HG02943 (cell line): ENCODE measurements at regions not wholly inside any gene's neighbourhood (a gene's known extent, or its start where the extent isn't known, plus 50 kb on each side); places are given as distances from the start of the nearest gene placed in this dataset.

Source experiments
- ATAC-seq: cut with Tn5 transposase; IDR thresholded peaks from one replicate; pipeline ENCODE4 v1.9.1; 2021; ENCODE audit warnings: mild to moderate bottlenecking, low read depth, moderate library complexity; ENCODE audit not compliant: unreplicated experiment

- no peak for ATAC-seq
Measured at GRCh38 chr13:22332416-22332815, 661.5 kb downstream of the FGF9 start.

- no peak for ATAC-seq
Measured at GRCh38 chr13:22336460-22336859, 665.6 kb downstream of the FGF9 start.

DNA sequence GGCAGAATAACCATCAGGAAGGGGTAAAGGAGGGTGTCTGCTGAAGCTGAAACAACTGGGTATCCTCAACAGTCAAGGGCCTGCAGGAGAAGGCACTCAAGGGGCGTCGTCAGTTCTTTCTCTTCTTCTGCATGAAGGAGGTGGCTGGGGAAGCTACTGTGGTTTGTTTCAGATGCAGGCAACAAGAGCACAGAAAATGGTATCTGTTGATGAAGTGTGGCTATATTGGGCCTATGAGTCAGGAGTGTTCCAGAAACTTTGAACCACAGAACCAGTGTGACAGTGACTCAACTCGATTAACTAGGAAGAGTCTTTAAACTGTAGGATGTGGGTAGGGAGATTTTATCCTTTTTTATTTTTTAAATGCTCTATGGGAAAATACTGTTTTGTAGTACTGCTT is 686.3 kb downstream of the FGF9 start:
- no peak for ATAC-seq

- ATAC-seq, result no peak
Measured at GRCh38 chr13:22369090-22369489, 698.2 kb downstream of the FGF9 start.

DNA sequence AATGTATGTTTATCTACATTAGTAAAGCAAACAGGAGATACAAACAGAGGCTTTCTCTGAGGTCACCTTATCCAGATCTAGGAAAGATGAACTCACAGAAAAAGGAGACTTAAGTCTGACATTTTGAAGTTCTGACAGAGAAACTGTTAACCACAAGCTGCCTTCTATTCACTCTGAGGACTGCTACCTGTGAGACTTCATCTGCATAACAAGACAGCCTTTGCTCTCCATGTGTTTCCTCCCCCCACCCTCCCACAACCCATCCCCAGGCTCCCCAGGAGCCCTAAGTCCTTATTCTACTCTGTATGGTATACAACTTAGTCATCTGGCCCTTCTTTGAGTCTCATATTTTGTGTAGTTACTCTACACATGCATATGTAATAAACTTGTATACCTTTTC is 699.0 kb downstream of the FGF9 start:
- ATAC-seq, result no peak

DNA sequence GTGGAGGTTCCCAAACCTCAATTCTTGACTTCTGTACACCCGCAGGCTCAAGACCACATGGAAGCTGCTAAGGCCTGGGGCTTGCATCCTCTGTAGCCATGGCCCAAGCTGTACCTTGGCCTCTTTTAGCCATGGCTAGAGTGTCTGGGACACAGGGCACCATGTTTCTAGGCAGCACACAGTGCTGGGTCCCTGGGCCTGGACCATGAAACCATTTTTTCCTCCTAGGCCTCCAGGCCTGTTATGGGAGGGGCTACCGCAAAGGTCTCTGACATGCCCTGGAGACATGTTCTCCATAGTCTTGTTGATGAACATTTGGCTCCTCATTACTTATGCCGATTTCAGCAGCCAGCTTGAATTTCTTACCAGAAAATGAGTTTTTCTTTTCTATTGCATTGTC is 701.4 kb downstream of the FGF9 start:
- ATAC-seq, result no peak

GRCh38 chr13:22375151-22375550 is 704.3 kb downstream of the FGF9 start:
- ATAC-seq, result no peak

DNA sequence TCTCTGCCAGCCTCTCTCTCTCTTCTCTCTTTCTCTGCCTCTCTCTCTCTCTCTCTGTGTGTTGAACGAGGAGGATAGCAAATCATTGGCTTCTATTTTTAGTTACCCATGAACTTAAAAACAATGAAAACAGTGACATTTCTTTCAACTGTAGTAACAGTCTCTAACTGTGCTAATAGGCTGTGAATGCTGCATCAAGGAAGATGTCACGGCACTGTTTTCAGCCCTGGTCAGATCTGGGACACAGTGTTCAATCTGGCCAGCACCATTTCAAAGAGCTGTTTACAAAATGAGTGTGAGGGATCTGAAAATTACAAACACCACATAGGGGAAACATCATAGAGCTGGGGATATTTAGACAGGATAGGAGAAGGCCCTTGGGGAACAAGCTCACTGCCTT is 717.0 kb downstream of the FGF9 start:
- no peak for ATAC-seq

DNA sequence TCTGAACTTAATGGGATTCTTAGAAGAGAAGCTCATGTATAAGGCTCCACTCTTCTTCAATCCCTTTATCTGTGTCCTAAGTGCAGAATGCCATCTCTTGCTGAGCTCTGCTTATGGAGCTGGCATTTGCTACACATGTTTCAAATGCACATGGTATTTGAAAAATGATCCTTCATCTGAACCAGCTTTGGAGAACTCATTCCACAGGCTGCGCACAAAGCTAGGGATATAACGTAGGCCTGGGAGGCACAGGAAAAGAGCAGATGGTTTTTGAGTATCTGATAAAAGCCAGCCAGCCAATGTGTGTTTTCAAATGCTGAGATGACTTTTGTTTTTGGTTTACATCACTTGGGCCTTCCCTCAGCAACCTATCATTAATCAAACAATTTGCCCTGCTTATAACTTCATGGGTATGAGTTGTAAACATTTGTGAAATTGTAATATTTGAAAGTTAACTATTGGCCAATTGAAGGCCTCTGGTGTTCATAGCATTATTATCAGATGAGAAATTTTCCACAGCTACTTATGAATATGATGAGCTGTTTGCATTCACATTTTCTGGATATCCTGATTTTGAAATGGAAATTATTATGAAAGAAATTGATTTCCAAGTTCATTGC is 729.0 kb downstream of the FGF9 start:
- no peak for ATAC-seq

- ATAC-seq, result no peak
Measured at GRCh38 chr13:22402682-22403081, 731.8 kb downstream of the FGF9 start.

DNA sequence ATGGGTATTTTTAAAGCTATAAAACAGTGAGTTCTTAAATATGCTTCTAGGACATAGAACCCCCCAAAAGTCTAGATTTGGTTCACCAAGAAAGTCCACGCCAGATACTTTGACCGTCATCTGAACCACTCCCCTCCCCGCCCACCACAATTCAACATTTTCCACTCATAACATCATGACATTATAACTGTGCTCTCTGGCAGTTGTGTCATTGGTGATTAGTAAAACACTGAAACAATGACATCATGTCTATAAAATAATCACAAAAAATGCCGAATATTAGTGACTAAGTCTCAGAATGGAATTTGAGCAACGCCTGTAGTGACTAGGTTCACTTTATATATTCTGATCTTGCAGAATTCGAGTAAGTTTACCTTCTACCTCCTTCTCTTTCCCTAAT is 732.3 kb downstream of the FGF9 start:
- ATAC-seq, result no peak

DNA sequence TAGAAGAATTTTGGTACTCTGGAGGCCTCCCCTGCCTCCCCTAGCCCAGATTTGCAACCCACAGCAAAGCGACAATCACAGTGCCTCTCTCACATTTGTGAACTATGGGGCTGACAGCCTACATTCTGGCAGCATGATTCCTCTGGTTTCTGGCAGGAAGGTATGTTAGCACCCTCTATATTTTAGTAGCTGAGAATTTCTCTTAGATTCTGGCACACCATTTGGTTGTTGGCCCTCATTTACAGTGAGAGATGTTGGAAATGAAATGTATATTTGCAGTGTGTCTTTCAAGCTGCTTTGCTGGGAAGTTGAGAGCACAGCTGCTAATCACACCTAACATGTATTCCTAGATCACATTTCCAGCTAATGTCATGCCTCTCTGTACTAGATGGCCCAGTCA is 735.0 kb downstream of the FGF9 start:
- no peak for ATAC-seq

DNA sequence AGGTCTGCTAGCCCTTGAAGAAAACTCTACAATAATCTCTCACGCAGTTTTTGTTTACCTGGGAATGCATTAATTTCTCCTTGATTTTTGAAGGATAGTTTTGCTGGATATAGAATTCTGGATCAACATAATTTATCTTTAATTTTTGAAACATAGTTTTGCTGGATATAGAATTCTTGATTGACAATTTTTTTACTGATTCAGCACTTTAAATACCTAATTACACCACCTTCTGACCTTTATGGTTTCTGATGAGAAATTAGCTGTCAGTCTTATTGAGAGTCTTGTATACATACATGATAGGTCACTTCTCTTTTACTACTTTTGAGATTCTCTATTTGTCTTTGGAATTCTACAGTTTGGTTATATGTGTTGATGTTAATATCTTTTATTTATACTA is 741.6 kb downstream of the FGF9 start:
- ATAC-seq, result no peak

GRCh38 chr13:22422023-22422422 is 751.1 kb downstream of the FGF9 start:
- ATAC-seq, result no peak

DNA sequence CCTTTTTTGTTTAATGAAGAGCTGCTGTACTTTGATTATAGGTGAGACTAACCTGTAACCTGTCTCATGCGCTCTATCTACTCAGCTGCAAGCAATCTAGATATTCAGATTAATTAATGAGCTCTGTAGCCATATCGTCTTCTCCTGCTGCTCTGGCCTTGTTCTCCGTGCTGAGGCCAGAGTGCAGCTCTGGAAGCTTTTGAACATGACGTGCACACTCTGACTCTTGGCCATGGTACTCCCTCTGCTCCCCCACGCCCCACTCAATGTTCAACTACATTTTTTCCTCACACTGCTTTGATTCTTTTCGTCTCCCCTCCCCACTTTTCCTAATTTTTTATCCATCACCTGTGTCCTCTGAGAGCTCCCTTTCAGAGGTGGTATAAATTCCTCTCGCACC is 751.8 kb downstream of the FGF9 start:
- no peak for ATAC-seq

GRCh38 chr13:22423261-22423660 is 752.4 kb downstream of the FGF9 start:
- ATAC-seq, result no peak

- ATAC-seq, result no peak
Measured at GRCh38 chr13:22425087-22425486, 754.2 kb downstream of the FGF9 start.

DNA sequence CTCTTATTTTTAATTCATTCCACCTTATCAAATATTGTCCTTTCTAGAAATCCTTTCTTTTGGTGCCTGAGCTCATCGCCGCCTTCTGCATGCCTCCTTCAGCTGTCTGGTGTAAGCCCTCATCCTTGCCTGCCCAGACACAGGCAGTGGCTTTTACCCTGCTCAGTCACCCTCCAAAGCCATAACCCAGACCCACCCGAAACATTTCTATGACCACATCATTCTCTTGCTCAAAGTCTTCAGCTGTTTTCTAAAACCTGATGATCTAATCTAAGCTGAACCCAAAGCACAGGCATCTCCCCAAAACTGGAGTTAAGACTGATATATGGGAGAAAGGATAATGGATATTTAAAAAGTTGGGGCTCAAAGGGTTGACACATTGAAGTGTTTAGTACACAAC is 753.7 kb upstream of the SGCG start:
- no peak for ATAC-seq

DNA sequence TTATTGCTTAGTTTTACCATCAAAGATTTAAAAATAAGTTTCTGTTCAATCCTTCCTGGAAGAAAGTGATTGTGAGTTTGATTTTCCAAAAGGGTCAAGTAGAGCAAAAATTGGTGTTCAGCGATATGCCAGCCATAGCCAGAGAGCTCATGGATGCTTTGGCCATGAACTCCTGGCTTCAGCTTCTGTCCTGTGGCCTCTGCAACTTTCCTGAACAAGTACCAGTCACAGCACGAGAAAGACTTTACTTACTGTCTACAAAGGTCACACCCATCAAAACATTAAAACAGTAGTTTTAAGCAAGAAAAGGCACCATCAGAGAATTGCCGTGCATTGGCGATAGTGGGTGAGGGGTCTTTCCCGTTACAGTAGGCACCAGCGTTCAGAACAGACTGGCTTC is 753.0 kb upstream of the SGCG start:
- ATAC-seq, result no peak

DNA sequence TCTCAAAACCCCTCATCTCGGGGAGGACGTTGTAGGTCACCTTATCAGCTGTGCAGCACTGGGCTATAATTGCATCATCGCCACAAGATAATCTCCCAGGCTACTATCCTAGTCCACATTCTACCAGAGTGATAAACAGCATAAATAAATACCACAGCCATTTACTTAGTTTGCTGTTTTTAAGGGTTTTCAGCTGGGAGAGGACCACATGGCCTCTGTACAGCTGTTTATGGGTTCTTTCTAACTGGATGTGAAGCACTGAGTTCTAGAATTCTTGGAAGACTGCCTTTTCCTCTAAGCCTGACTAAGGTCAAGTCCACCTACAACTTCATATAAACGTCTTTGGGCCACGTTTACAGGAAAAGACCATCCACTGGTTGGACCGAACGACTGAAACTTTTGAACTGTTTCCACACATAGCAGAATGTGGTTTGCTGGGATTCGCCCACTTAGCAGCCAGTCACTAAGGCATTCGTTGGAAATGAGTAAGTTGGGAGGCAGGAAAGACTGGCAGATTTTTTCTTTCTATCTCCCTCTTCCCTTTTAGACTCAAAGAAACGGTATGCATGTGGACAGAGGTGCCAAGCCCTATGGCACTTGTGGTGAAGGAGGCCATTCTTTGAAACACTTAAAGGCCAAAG is 752.5 kb upstream of the SGCG start:
- no peak for ATAC-seq

DNA sequence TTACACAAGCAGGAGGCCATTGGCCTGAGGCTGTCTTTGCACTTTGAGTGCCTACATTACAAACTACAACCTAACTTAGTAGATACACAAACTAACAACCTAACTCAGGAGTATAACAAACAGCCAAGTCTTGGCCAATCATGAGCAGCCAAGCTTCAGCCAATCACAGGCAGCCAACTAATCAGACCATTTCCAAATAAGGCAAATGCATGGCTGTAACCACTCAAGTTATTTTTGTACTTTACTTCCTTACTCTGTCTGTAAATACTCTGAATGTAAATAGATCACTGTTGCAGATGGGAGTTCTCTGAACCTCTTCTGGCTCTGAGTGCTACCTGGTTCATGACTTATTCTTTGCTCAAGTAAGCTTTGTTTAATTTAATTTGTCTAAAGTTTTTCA is 748.1 kb upstream of the SGCG start:
- no peak for ATAC-seq

GRCh38 chr13:22447132-22447886 is 733.5 kb upstream of the SGCG start:
- no peak for ATAC-seq
